HUDEP-2 (cell line): ENCODE measurements at regions not wholly inside any gene's neighbourhood (a gene's known extent, or its start where the extent isn't known, plus 50 kb on each side); places are given as distances from the start of the nearest gene placed in this dataset.

Experiments used
- DNase-seq, 76 experiments: peaks; one replicate each; lab custom pipeline; 2025; ENCODE audit not compliant: unreplicated experiment in 76 of 76; lab: John Stamatoyannopoulos, UW

DNA sequence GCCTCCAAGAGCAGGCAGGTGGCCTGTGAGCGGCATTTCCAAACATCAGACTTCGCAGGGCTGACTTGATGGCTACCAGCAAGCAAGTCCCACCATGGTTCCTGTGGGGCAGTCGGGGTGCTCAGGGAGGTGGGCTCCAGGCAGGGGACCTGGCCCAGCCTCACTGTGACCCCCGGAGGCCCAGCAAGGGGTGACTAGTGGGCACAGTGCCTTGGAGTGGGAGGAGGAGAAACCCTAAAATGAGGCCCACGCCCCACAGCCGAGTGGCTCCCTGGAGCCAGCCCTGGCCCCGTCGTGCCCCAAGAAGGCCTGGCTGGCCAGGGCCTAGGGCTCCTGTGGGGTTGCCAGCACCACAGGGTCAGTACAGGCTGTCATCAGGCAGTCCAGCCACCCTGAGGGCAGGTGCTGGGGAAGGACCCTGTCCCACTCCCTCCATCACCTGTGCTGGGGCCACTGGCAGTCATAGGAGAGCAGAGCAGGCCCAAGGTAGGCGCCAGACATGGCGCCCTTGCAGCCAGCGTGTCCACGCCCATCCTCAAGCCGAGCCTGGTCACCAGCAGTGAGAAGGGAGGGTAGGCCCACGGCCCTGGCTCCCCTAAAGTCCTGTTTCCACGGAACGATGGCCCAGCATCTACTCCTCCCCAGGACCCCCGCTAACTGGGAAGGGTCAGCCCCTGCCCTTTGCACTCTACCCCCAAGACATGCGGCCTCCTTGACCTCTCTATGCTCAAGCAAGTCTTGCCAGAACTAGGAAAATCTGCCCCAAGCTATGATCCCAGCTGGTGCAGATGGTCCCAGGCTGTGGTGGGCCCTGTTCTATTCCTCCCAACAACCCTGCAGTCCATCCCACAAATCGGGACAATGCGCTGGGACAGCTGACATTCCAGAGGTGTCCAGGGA lies 144.2 kb upstream of the C14orf180 start:
- DNase-seq = no peak

DNA sequence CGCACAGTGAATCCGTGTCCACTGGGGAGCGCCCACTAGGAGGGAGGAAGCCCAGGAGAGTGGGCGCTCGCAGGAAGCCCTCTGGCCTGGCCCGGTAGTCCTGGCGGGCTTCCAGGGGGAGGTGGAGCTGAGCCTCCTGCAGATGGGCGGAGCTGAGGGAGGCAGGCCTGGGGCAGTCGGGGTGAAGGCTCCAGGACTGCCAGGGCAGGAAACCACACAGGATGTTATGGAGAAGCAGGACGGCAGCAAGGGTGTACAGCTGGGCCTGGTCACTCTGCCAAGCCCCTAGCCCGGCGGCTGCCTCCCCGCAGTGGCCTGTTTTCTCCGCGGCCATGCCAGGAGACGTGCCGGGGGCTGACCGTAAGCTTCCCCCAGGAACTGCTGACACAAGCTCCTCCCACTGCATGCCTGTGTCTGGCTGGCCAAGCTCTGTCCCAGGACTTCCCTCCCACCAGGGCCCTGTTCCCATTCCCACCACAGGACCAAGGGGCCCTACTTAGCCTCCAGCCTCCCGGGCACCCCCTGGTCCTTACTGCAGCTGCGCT lies 143.4 kb upstream of the C14orf180 start:
- DNase-seq = peak in 2 of 76 experiments; percentile 5 to 9

DNA sequence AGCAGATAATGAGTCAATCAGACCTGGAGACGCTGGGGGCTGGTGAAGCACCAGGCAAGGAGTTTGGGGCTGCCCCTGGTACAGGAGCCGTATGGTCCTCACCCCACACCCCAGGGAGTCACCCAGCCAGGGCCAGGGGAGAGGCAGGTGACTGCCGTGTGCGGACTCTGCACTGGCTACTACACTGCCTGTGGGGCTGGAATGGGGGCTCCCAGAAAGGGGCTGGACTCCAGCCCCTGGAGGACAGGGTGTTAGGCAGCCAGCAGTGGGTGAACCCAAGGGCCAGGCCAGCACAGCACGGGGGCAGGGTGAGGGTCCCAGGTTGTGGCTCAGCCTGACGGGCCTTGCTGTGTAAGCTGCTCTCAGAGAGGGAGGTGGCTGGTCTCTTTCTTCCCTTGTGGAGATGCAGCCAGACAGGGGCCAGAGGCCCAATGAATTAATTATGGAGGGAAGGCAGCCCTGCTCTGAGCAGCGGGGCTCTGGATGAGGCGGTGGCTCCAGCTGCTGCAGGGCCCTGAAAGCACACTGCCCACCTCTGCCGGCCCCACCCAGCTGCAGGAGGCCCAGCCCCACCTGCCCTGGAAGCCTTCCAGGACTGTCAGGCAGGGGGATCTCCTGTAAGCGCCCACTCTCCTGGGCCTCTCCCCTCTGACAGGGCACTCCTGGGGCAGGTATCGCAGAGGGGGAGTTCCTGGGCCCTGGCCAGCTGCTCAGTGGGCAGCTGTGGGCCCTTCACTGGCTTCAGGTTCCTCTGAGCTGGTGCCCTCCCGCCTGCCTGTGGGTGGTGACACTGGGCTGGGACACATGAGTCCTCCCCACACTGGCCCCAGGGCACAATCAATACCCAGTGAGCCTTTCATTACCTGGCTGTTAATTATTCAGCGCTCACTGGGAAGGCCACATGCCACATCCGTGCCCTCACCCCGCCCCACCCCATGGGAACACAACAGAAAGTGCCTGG lies 142.5 kb upstream of the C14orf180 start:
- no peak for DNase-seq

DNA sequence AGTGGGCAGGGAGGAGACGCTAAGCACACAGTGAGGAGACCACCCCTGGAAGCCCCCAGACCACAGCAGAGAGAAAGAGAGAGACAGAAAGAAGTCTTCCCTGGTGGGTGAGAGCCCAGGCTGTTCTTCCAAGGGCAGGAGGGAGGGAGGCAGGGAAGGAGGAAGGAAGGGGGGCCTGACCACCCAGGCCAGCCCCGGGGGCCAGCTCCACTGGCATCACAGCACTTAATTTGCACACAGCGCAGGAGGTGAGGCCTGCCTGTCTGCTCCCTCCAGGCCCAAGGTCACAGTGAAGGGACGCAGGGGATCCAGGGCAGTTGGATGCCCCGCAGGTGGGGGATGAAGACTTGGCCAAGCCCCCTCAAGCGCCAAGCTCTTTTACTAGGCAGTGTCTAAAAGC lies 141.9 kb upstream of the C14orf180 start:
- DNase-seq = no peak

DNA sequence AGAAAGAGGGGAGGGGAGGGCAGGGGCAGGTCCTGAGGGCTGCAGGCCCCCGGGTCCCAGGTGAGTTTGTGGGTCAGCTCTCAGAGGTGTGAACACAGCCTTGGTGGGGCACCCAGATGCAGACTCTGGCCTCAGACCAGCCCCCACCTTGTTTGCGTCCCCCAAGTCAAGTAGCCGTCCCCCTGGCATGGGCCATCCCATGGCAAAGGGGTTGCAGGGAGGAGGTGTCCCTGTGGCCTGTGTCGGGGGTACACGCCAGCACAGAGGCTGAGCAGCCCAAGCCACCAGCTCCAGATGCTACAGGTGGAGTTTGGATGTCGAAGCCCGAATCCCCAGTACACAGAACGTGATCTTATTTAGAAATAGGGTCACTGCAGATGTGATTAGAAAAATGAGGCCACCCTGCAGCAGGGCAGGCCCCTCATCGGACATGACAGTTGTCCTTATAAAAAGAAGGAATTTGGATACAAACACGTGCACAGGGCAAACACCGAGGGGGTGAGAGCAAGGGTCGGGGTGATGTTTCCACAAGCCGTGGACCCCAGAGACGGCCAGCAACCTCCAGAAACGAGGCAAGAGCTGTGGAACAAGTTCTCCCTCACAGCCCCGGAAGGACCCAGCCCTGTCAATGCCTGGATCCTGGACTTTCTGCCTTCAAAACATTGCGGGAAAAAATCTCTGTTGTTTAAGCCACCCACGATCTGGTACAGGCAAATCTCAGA lies 141.2 kb upstream of the C14orf180 start:
- no peak for DNase-seq

DNA sequence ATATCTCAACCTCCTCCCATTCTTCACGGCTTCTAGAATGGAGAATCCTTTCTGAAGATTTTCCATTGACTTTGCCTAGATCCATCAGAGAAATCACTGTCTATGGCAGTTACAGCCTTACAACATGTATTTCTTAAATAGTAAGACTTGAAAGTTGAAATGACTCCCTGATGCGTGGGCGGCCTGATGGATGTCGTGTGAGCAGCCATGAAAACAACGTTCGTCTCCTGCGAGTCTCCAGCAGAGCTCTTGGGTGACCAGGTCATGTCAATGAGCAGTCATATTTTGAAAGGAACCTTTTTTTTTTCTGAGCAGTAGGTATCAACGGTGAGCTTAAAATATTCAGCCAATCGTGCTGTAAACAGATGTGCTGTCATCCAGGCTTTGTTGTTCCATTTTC lies 139.9 kb upstream of the C14orf180 start:
- DNase-seq = no peak

DNA sequence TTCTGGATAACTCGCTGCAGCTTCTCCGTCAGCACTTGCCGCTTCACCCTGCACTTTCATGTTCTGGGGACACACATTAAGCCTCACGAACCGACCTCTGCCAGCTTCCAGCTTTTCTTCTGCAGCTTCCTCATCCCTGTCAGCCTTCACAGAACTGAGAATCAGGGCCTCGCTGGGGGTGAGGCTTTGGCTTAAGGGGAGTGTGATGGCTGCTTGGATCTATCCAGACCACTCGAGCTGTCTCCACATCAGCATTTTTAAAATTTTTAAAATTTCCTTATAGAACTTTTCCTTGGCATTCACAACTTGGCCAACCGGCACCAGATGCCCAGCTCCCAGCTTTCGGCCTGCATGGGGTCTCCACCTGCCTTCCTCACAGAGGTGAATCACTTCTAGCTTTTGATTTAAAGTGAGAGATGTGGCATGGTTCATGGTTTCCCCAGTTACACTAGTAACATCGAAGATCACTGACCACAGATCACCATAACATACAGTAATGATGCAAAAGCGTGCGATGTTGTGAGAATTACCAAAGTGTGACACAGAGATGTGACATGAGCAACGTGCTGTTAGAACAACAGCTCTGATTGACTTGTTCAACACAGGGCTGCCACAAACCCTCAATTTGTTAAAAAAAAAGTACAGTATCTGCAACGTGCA lies 139.1 kb upstream of the C14orf180 start:
- DNase-seq = no peak

DNA sequence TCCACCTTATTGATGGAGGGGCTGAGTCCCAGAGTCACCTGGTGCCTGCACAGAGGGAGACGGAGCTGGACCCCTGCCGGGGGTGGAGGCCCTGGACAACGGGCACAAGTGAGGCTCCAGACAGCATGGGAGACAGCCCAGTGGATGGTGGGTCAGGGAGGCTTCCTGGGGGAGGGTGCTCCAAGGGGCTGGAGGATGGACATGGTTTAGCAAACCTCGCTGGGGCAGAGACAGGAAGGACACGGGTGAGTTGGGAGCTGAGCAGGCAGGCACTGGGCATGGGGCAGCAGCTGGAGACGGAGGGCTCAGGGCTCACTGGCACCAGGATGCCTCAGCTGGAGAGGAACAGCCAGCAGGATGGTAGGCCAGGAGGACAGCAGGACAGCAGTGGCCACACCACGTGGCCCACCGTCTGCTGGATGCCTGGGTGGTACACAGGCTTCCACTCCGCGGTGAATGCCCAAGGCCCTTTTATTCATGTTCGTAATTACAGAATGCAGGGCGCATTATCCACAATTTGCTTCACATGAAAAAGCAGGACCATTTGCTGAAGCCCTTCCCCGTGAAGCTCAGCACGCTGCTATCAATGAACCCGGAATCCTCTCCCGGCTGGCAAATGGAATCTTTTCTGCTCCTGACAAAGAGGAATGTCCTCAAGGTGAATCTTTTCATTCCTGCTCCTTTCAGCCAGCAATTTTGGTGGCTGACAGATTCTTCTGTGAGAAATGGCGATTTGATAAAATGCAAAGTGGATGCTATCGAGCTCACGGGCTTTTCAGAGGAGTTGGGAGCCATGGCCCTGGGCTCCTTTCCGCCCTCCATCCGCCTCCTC lies 138.1 kb upstream of the C14orf180 start:
- no peak for DNase-seq

DNA sequence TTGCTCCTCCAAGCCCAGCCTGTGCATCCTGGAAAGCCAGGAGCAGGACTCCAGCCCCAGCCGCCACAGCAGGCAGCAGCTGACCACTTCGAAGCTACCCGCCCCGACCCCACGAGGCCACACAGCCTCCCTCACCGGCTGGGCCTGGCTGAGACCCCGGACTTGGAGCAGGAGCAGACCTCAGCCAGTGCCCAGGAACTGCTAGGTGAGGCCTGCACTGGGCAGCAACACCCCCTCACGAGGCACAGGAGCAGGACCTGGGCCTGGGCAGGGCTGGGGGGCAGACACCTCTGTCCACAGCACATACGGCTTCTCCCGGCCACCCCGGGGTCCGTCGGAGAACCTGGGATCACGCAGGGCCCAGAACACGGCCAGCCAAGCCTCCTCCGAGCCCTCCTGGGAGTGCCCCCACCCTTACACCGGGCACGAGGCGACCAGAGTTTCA lies 137.4 kb upstream of the C14orf180 start:
- DNase-seq = no peak

DNA sequence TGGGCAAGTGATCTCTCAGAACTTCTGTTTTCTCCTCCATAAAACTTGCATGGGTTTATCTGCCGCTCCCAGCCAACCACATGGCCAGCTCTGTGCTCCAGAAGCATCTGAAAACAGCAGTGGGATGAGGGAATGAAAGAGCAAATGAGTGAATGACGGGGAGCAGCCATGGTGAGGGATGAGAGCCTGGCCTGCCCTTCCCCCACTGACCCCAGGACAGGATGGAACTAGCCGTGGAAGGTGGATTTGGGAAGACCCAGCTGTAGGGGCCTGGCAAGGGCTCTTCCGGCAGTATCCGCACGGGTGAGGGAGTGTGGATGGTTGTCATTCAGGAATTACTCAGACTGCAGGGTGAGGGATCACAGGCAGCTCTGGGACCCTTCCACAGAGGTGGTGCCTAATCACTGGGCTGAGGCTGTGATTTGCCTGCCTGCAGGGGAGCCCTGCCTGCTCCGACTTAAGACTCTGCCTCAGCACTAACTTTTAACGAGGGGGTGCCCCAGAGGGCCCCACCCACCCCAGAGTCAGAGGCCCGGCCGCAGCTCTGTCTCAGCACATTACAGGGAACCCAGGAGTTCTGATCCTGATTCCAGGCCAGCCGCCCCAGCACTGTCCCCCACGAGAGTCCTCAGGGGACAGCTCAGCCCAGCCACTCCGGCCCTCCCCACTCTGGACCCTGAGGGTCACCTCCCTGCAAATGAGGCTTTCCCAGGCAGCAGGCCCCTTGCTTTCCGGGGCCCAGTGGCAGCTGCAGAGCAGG lies 136.8 kb upstream of the C14orf180 start:
- no peak for DNase-seq

DNA sequence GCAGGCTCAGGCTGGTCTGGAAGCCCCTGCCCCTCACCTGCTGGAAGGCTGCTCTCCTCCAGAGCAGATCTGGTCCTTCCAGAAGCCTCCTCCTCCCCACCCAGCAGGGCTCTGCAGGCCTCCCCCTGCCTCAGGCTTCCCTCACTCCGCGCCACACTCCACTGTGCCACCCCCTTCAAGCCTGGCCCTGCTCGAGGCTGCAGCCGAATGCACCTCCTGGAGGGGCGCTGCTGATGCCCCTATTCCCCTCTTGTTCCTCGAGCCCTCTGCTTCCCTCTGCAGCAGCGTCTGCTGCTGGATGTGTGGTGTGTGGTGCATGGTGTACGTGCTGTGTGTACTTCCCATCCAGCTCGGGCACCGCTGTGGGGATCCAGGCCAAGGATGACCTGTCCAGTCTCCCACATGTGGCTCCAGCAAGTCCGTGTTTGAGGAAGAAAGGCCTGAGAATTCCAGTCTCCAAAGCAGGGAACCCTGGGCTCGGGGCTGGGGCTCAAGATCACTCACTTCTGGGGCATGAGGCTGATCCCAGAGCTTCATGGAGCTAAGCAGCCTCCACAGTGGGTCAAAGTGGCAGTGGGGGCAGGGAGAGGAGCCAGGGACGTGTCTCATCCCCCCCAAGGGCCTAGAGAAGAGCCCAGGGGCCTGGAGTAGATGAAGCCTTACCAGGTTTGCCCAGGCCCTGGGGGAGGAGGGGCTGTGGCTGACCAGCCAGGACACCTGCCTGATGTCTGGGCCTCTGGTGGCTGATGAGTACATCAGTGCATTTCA lies 136.0 kb upstream of the C14orf180 start:
- no peak for DNase-seq

DNA sequence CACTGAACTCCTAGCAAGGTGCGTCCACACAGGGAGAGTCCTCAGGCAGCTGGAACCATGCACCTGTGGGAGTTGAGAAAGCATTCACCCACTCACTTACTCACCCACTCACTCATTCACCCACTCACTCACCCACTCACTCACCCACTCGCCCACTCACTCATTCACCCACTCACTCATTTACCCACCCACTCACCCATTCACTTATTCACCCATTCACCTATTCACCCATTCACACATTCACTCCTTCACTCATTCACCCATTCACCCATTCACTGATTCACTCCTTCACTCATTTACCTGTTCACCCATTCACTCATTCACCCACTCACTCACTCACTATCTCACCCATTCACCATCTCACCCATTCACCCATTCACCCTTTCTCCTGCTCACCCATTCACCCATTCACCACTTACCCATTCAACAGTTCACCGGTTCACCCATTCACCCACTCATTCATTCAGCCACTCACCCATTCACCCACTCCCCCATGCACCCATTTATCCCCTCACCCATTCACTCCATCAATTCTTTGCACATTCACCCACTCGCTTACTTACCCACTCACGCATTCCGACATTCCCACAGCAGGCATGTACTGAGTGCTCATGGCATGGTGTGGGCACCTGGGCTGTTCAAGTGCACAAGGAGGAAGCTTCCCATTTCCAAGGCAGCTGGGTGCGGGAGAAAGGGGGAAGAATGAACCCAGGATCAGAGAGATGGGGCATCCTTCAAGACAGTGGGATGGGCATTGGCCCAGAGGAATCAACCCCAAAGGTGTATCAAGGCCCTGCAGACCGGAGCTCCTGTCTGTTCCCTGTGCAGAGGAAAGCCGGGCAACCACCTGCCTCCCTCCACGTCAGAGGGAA lies 135.2 kb upstream of the C14orf180 start:
- DNase-seq = no peak

DNA sequence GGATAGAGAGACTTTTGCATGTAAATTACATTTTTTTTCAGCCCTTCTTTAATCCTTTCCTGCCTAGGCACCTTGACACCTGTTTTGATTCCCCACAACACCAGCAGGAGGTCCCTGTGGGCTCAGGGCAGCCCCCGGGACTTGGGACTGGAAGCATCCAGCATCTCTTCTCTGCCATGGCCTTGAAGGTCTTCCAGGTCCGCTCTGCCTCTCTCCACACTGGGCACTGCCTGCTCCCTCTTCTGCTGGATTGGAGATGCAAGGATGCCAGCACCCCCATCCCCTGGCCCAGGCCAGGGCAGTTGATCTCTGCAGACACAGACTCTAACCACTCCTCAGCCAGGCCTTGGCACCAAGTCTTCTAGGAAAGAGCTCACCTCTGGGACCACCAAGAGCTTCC lies 134.5 kb upstream of the C14orf180 start:
- no peak for DNase-seq

DNA sequence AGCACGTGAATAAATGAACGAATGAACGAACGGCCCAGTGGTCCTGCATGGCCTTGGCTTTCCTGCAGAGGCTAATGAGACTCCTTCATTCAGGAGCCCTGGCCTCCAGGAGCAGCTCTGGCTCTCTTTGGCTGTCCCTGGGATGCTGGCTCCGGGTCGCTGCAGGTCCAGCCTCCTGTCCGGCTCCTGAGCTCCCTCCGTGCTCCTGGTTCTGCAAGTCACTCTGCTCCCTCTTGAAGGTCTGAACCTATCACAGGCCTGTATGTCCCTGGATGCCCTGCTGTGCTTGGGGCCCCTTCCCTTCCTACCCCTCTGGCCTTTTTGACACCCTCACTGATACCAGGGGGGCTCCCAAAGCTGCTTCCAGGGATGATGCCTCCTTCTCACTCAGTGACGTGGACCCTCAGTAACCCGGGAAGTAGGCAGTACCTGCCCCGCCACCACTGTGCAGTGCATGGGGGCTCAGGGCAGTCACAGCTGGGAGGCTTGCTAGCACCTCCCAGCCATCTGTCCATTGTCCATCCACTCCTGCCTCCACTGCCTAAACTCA lies 133.7 kb upstream of the C14orf180 start:
- DNase-seq = no peak

DNA sequence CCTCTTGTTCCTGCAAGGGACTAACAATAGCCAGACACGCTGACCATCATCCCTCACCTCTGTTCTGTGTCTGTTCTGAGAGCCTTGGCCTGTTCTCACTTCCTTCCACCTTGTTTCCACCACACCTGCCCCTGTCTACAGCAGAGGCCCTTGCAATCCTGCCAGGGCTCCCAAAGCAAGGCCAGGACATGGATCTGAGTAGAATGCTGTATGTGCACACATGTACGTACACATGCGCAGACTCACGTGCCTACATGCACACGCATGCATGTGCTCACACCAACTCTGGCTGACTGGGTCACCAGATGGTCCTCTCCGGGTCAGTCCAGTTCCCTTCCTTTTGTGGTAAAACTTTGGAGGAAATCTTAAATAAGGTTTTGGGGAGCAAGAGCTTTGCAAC lies 133.0 kb upstream of the C14orf180 start:
- DNase-seq = no peak

DNA sequence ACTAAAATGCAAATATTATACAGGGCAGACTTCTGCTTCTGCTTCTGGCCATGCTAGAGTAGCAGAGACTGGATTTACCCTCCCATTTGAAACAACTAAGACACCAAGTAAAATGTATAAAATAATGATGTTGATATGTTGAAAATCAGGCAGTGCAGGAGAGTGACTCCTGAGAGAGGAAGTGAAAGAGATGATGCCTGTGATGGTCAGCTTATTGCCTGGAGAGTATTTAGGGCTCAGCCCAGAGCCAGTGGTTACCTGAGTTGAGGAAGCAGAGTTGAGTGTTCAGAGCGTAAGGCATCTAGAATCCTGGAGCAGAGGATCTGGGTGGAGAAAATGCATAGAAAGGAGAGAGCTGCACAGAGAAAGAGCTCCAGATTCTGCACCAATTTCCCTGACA lies 131.8 kb upstream of the C14orf180 start:
- DNase-seq = no peak

DNA sequence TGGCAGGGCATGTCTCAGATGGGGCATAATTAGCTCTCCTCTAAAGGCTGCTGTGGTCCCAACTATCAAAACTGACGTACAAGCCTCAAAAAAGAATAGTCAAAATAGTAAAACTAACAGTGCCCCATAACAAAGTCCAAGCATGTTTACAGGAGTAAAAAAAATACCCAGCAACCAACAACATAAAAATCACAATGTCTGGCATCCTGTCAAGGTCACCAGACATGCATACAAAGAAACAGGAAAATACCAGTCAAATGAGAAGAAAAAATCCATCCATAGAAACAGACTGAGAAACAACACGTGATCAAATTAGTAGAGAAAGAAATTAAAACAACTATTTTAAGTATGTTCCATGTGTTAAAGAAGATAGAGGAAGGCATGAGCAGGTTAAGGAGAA lies 131.2 kb upstream of the C14orf180 start:
- no peak for DNase-seq
